ENCODE measurements at regions not wholly inside any gene's neighbourhood (a gene's known extent, or its start where the extent isn't known, plus 50 kb on each side); places are given as distances from the start of the nearest gene placed in this dataset.

DNA sequence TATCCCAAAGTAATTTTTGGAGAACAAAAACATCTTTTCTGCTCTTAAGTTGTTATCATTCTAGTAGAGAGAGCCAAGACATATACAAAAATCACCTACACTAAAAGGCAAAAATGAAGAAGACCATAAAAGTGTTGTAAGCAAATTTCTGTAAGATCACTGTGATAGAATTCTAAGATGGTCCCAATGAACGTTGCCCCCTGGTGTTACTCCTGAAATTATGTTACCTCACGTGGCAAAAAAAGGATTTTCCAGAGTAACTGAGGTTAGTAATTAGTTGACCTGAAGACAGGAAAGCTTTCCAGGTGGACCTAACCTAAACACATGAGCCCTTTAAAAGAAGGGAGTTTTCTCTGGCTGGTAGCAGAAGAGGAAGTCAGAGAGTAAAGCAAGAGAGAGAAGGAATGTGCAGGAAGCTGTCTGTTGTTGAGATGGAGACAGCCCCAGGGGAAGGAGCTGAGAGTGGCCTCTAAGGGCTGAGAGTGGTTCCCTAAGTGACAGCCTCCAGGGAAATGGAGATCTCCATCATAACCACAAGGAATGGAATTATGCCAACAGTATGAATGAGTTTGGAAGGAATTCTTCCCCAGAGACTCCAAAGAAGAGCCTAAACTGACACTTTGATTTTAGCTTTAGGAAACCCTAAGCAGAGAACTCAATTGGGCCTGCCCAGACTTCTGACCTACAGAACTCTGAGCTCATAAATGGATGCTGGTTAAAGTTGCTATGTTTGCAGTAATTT is 205.9 kb downstream of the CD47 start:
- DNase-seq (ENCODE audit: low read depth, low spot score): peak; percentile 57
- ChIA-PET CTCF (interaction anchor here (0.7 to 1.7 kb wide), 8 partner anchors 9 to 650 kb away, joined by 3 to 5 read pairs (median 4); no protein-coding TSS in a partner anchor), POLR2A (no interaction called here)
- H3K4me3 ChIP-seq (ENCODE audit: low read depth, low read length): no peak overlapping the region
- TF ChIP-seq, protein P1, sequence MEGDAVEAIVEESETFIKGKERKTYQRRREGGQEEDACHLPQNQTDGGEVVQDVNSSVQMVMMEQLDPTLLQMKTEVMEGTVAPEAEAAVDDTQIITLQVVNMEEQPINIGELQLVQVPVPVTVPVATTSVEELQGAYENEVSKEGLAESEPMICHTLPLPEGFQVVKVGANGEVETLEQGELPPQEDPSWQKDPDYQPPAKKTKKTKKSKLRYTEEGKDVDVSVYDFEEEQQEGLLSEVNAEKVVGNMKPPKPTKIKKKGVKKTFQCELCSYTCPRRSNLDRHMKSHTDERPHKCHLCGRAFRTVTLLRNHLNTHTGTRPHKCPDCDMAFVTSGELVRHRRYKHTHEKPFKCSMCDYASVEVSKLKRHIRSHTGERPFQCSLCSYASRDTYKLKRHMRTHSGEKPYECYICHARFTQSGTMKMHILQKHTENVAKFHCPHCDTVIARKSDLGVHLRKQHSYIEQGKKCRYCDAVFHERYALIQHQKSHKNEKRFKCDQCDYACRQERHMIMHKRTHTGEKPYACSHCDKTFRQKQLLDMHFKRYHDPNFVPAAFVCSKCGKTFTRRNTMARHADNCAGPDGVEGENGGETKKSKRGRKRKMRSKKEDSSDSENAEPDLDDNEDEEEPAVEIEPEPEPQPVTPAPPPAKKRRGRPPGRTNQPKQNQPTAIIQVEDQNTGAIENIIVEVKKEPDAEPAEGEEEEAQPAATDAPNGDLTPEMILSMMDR (IDR thresholded peaks at IDR 0.05; ENCODE audit: insufficient read depth, low read length, missing control alignments): peak; percentile 14

DNA sequence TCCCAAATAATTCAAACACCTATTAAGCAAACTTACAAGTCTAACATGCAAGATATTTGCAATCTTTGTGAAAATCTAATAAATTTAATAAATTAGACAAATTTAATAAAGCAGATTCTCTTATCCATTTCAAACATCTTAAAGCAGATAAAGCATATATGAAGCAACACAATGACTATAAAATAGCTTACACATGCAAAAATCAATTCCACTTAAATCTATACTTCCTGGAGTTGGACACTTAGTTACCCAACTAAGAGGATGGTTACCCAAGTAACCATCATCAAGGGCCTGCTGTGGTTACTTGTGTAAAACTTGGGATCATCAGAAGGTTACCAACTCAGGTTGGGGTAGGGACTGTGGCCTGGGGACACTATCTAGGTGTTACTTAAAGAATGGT is 206.8 kb downstream of the CD47 start:
- no peak for DNase-seq (ENCODE audit: low read depth, low spot score)
- CTCF ChIA-PET: interaction anchor here (1.0 to 1.7 kb wide), 4 partner anchors 9 to 38 kb away, joined by 3 to 4 read pairs (median 4); no protein-coding TSS in a partner anchor
- H3K4me3 ChIP-seq (ENCODE audit: low read depth, low read length): no peak overlapping the region
- POLR2A ChIA-PET: no interaction called here
- TF ChIP-seq, protein P1 (IDR thresholded peaks at IDR 0.05; ENCODE audit: insufficient read depth, low read length, missing control alignments): no peak

DNA sequence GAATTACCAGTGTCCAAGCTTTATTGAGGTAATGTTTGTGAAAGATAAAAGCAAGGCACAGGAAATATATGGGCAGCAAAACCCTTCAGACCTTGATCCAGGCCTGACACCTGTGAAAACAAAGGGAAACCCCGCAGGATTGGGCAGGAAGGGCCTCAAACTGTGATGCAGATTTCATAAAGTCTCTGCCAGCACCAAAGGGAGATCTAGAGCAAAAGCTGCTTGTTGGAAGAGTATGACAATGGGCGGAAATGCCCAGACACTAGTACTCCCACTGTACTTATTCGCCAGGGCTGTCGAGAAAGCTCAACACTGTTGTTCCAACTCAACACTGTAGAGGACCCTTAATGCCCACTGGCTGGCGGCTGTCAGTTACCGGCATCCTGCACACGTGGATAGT is 207.9 kb downstream of the CD47 start:
- no peak for DNase-seq (ENCODE audit: low read depth, low spot score)
- ChIA-PET CTCF (interaction anchor here (0.7 to 1.6 kb wide), 3 partner anchors 10 to 46 kb away, joined by 3 to 4 read pairs (median 4); no protein-coding TSS in a partner anchor), POLR2A (no interaction called here)
- TF ChIP-seq, protein P1 (IDR thresholded peaks at IDR 0.05; ENCODE audit: insufficient read depth, low read length, missing control alignments): no peak
- no peak overlapping the region for H3K4me3 ChIP-seq (ENCODE audit: low read depth, low read length)

DNA sequence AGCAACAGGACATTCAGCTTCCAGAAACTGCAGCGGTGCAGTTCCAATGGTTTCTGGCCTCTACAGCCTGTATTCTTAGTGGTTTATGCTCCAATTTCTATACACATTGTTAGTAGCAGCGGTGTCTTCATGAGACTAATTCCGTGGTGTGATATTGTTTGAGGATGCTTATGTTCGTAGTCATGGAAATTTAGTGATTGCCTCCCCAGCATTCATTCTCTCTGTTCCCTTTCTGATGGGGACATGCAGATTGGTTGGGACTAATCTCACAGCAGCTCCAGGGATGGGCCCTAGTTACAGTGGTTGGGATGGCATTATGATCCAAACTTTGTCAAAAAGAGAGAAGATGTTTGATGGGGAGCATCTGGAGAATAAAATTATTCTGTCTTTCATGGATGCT is 208.6 kb downstream of the CD47 start:
- TF ChIP-seq, protein P1 (IDR thresholded peaks at IDR 0.05; ENCODE audit: insufficient read depth, low read length, missing control alignments): no peak
- POLR2A ChIA-PET: no interaction called here
- no peak overlapping the region for H3K4me3 ChIP-seq (ENCODE audit: low read depth, low read length)
- CTCF ChIA-PET: interaction anchor here (1.6 kb wide), 1 partner anchor 9 kb away, joined by 4 read pairs; no protein-coding TSS in a partner anchor
- DNase-seq (ENCODE audit: low read depth, low spot score): no peak

DNA sequence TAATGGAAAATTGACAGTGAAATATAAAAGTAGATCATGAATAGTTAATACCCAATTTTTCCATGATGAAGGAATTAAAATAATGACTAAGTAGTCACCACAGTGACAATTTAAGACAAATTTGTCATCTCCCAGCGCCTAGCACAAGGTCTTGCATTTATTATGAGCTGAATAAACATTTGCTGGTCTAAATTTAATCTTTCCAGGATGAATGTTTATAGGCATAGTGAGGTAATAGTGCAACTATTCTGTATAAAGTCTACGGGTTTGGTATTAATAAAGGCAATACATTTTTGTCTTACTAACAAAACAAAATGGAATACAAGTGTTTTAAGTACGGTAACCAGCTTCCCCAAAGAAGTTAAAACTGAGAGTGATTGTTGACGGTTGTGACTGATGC is 209.3 kb downstream of the CD47 start:
- CTCF ChIA-PET: interaction anchor here (1.3 to 1.9 kb wide), 3 partner anchors 8 to 307 kb away, joined by 3 to 8 read pairs (median 4); no protein-coding TSS in a partner anchor
- POLR2A ChIA-PET: no interaction called here

DNA sequence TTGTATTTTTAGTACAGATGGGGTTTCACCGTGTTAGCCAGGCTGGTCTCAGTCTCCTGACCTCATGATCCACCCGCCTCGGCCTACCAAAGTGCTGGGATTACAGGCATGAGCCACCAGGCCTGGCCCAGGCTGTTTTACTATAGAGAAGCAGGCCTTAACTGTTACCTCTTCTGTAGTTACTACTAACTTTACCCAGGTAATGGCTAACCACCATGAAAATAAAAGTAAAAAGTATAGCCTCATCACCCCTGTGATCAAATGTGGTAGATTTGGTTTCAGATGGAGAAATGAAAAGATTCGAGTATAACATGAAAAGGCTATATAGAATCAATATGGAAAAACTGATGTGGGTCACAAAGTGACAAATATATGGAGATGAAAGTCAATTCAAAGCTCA is 210.1 kb downstream of the CD47 start:
- TF ChIP-seq, protein P1 (IDR thresholded peaks at IDR 0.05; ENCODE audit: insufficient read depth, low read length, missing control alignments): no peak
- ChIA-PET CTCF (interaction anchor here (1.3 to 1.9 kb wide), 2 partner anchors 47 to 307 kb away, joined by 3 to 8 read pairs; no protein-coding TSS in a partner anchor), POLR2A (no interaction called here)
- H3K4me3 ChIP-seq (ENCODE audit: low read depth, low read length): no peak overlapping the region
- no peak for DNase-seq (ENCODE audit: low read depth, low spot score)

More for the DNA sequence above, 209.3 kb downstream of the CD47 start:
- TF ChIP-seq, protein P1 (IDR thresholded peaks at IDR 0.05; ENCODE audit: insufficient read depth, low read length, missing control alignments): no peak
- no peak overlapping the region for H3K4me3 ChIP-seq (ENCODE audit: low read depth, low read length)
- DNase-seq (ENCODE audit: low read depth, low spot score): no peak
